Breast epithelium (tissue), 4 donors: ENCODE measurements at regions not wholly inside any gene's neighbourhood (a gene's known extent, or its start where the extent isn't known, plus 50 kb on each side); places are given as distances from the start of the nearest gene placed in this dataset.

Experiments
- DNase-seq, 2 donors: peaks; one replicate each; pipeline ENCODE4 v3.0.0-alpha.2; 2019; ENCODE audit warnings: low spot score in 2 of 2
- H3K27ac ChIP-seq, 2 donors: fragments of 200-600 bp; sonication (generic) in 1 of 2; one replicate each; pipeline ENCODE4 v1.5.1; 2016 to 2019; ENCODE audit warnings: mild to moderate bottlenecking in 1 of 2
- H3K27me3 ChIP-seq, 2 donors: fragments of 200-600 bp; sonication (generic) in 1 of 2; one replicate each; pipeline versions ENCODE4 v1.5.1 to v1.6.0; 2017 to 2019; ENCODE audit warnings: control low read depth in 1 of 2, mild to moderate bottlenecking in 1 of 2
- H3K36me3 ChIP-seq: fragments of 200-600 bp; one replicate; pipeline ENCODE4 v1.5.1; 2019
- H3K4me1 ChIP-seq, 2 donors: fragments of 200-600 bp; sonication (generic); one replicate each; pipeline ENCODE4 v1.5.1; 2016 to 2019; ENCODE audit warnings: control low read depth in 1 of 2
- H3K4me3 ChIP-seq, 3 donors: fragments of 200-600 bp; sonication (generic); 1 replicate in 2 of 3; 2 replicates in 1 of 3; pipeline ENCODE4 v1.5.1; 2016 to 2019; ENCODE audit warnings: mild to moderate bottlenecking in 3 of 3, moderate library complexity in 2 of 3
- H3K9me3 ChIP-seq, 2 donors: fragments of 200-600 bp; sonication (generic) in 1 of 2; one replicate each; pipeline ENCODE4 v1.5.1; 2016 to 2019; ENCODE audit warnings: control low read depth in 1 of 2
- POLR2A ChIP-seq: fragments of 450-650 bp; IDR thresholded peaks from one replicate; pipeline ENCODE4 v1.6.1; 2016; ENCODE audit warnings: antibody characterized with exemption, mild to moderate bottlenecking, moderate library complexity
- POLR2AphosphoS5 ChIP-seq, 3 donors: sonication (generic); formaldehyde crosslinking; IDR thresholded peaks; one replicate each; pipeline ENCODE4 v1.6.1; 2017; ENCODE audit warnings: antibody characterized with exemption in 3 of 3
- intact Hi-C: fragments of 100-400 bp; cut with DNase I; formaldehyde crosslinking; loops from one replicate; pipeline ENCODE4 v1.15.1; 2023; ENCODE audit warnings: low total_unique reads
- TF ChIP-seq, protein P1 (sequence below), 3 donors: fragments of 450-650 bp; IDR thresholded peaks; one replicate each; pipeline ENCODE4 v1.5.1; 2016 to 2017; ENCODE audit warnings: antibody characterized with exemption in 3 of 3, mild to moderate bottlenecking in 3 of 3, moderate library complexity in 3 of 3

DNA sequence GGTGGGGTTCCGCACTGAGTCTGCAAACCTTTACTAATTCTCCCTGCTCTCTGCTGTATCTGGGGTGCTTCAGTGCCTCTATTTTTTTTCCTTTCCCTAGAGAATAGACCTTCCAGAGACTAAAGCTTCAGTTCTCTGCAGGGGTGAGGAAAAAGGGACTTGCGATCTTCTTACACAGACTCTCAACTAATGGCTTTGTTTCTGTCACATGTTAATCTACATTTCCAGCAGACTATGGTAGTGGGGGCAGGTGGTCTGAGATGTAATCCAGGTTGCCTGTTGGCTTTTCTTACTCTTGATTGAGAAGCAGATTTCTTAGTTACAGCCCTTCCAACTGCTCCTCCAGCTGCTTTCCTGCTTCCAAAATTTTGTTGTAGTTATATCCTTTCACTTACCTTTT lies 229.0 kb upstream of the NLRP1 start:
- DNase-seq: no peak
- intact Hi-C loops: no loop called here

DNA sequence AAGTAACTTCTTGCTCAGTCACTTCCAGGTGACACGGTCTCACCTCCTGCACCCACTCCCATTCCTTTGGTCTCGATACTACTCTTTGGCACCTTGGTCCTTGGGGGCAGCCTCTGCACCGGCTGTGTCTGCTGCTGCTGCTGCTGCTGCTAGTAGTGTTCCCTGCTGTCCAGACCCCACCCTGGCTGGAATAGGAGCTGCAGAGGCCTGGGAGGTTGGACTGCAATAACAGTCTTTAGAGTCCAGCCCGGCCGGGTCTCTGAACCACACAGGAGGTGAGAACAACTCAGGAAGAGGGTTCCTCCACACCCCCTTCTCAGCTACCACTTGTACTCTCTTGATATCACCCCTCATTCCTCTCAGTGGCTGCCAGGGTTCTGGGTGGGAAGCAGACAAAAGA lies 231.1 kb upstream of the NLRP1 start:
- Histone ChIP-seq H3K4me1 (no peaks in the 10 kb centered on the region), H3K27me3 (peaks cover 0 to 10% of the 10 kb centered on the region in 2 donors), H3K27ac (no peak overlapping the region), H3K36me3 (no peaks in the 10 kb centered on the region), H3K9me3 (peaks cover 7 to 14% of the 10 kb centered on the region in 2 donors), H3K4me3 (no peak overlapping the region)
- intact Hi-C loops: no loop called here
- TF ChIP-seq, protein P1, sequence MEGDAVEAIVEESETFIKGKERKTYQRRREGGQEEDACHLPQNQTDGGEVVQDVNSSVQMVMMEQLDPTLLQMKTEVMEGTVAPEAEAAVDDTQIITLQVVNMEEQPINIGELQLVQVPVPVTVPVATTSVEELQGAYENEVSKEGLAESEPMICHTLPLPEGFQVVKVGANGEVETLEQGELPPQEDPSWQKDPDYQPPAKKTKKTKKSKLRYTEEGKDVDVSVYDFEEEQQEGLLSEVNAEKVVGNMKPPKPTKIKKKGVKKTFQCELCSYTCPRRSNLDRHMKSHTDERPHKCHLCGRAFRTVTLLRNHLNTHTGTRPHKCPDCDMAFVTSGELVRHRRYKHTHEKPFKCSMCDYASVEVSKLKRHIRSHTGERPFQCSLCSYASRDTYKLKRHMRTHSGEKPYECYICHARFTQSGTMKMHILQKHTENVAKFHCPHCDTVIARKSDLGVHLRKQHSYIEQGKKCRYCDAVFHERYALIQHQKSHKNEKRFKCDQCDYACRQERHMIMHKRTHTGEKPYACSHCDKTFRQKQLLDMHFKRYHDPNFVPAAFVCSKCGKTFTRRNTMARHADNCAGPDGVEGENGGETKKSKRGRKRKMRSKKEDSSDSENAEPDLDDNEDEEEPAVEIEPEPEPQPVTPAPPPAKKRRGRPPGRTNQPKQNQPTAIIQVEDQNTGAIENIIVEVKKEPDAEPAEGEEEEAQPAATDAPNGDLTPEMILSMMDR (IDR thresholded peaks at IDR 0.05): no peak
- no peak for TF ChIP-seq POLR2AphosphoS5 (IDR thresholded peaks at IDR 0.05)
- DNase-seq: no peak

More for the DNA sequence above, 229.0 kb upstream of the NLRP1 start:
- no peaks in the 10 kb centered on the region for H3K4me1 ChIP-seq
- H3K27ac ChIP-seq: no peak overlapping the region
- H3K36me3 ChIP-seq: no peaks in the 10 kb centered on the region
- H3K9me3 ChIP-seq: peaks cover 25 to 34% of the 10 kb centered on the region in 2 donors
- TF ChIP-seq POLR2AphosphoS5 (IDR thresholded peaks at IDR 0.05) (no peak), POLR2A (no peak)
- TF ChIP-seq, protein P1 (IDR thresholded peaks at IDR 0.05): no peak
- H3K27me3 ChIP-seq: peaks cover 0 to 10% of the 10 kb centered on the region in 2 donors
- H3K4me3 ChIP-seq: no peak overlapping the region

GRCh38 chr17:5816491-5817070 lies 232.3 kb upstream of the NLRP1 start:
- H3K27ac ChIP-seq: no peak overlapping the region
- no peaks in the 10 kb centered on the region for H3K4me1 ChIP-seq
- intact Hi-C loops: no loop called here
- no peak overlapping the region for H3K4me3 ChIP-seq
- H3K27me3 ChIP-seq: peaks cover 0 to 10% of the 10 kb centered on the region in 2 donors
- peaks cover 3 to 4% of the 10 kb centered on the region in 2 donors for H3K9me3 ChIP-seq
- no peak for DNase-seq
- H3K36me3 ChIP-seq: no peaks in the 10 kb centered on the region
- TF ChIP-seq POLR2A (no peak), POLR2AphosphoS5 (IDR thresholded peaks at IDR 0.05) (no peak)
- TF ChIP-seq, protein P1 (IDR thresholded peaks at IDR 0.05): no peak

GRCh38 chr17:5817475-5818395 lies 233.4 kb upstream of the NLRP1 start:
- Histone ChIP-seq H3K36me3 (no peaks in the 10 kb centered on the region), H3K4me1 (no peaks in the 10 kb centered on the region), H3K27ac (no peak overlapping the region), H3K9me3 (no peaks in the 10 kb centered on the region), H3K27me3 (peaks cover 0 to 10% of the 10 kb centered on the region in 2 donors), H3K4me3 (no peak overlapping the region)
- TF ChIP-seq, protein P1 (IDR thresholded peaks at IDR 0.05): no peak
- TF ChIP-seq POLR2A: no peak
- no peak for TF ChIP-seq POLR2AphosphoS5 (IDR thresholded peaks at IDR 0.05)
- intact Hi-C loops: no loop called here
- DNase-seq: no peak

DNA sequence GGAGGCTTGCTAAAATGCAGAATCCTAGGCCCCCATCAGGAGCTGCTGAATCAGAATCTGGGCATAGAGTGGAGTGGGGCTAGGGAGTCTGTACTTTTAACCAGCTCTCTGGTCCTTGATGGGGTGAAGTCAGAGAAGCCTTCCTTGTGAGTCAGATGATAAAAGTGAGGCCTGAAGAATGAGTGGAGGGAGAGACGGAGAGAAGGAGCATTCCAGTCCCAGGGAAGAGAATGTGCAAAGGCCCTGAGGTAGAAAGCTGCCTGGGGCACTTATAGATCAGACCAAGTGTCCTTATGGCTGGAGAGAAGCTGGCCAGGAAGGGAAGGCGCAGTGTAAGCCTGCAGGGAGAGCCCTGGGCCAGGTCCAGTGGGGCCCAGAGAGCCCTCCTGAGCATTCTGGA lies 235.1 kb upstream of the NLRP1 start:
- no peaks in the 10 kb centered on the region for H3K9me3 ChIP-seq
- intact Hi-C loops: no loop called here
- no peak overlapping the region for H3K4me3 ChIP-seq
- peaks cover 0 to 10% of the 10 kb centered on the region in 2 donors for H3K27me3 ChIP-seq
- H3K36me3 ChIP-seq: no peaks in the 10 kb centered on the region
- DNase-seq: no peak
- H3K4me1 ChIP-seq: no peaks in the 10 kb centered on the region
- TF ChIP-seq POLR2A (no peak), POLR2AphosphoS5 (IDR thresholded peaks at IDR 0.05) (no peak)
- TF ChIP-seq, protein P1 (IDR thresholded peaks at IDR 0.05): no peak
- no peak overlapping the region for H3K27ac ChIP-seq
